ENCODE measurements at regions not wholly inside any gene's neighbourhood (a gene's known extent, or its start where the extent isn't known, plus 50 kb on each side); places are given as distances from the start of the nearest gene placed in this dataset.
"Not testable (repeated sequence)": the region's sequence is repeated elsewhere in the genome, so short reads cannot be mapped to it uniquely, and the experiment has no call there.

DNA sequence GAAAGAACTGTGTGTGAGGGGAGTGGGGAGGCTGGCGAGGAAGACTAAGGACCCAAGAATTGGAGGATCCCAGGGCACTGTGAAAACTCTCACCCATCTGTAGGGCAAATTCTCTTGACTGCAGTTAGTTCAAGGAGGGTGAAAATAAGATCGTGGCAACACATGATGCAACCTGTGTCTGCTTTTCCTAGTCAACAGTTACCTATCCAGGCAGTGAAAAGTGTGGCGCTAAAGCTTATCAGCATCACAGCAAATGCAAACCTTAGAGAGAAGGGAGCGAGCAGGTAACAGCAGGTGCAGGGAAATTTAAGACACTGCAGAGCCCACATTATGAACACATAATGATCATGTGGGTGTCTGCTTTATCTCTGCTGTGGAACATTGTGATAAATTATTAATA, 97.7 kb upstream of the SGK1 start:
- no peak for DNase-seq

DNA sequence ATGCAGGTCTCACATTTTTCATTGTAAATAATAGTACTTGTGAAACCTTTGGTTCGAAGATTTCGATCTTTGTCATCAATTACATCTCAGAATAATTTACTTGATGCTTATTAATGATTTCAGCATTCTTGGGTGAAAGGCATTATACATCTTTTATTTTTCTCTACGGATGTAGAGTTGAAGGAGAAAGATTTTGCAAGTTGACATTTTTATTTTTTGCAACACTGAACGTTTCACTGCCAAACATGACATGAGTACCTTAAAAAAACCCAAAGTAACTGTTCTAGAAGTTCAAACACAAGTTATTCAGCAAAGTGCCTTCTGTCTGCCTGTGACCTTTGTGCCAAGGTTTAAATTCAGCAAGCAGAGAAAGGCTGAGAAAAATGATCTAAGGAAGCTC, 97.3 kb upstream of the SGK1 start:
- no peak for DNase-seq

- no peak for DNase-seq
These were observed 96.9 kb upstream of the SGK1 start for GRCh38 chr6:134414793-134415192.

DNA sequence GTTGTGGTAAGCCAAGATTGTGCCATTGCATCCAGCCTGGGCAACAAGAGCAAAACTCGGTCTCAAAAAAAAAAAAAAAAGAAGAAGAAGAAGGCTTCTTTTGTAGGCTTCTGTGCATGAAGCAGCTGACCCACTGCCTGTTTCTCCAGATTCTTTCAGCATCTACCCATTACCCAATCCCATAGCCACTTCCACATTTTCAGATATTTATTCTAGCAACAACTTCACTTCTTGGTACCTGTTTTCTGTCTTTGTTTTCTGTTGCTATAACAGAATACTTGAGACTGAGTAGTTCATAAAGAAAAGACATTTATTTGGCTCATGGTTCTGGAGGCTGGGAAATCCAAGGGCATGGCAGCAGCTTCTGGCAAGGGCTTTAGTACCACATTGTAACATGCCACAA, 95.3 kb upstream of the SGK1 start:
- no peak for DNase-seq

DNA sequence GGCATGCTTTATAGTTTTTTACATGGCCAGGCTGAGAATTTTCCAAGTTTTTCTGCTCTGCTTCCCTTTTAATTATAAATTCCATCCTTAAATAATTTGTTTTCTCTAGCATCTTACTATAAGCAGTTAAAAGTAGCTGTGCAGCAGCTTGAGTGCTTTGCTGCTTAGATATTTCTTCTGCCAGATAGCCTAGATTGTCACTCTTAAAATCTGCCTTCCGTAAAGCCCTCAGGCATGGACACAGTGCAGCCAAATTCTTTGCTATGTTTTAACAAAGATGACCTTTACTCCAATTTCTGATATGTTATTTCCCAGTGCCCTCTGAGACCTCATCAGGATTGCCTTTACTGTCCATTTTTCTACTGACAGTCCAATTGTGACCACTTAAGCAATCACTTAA, 92.6 kb upstream of the SGK1 start:
- DNase-seq: no peak

DNA sequence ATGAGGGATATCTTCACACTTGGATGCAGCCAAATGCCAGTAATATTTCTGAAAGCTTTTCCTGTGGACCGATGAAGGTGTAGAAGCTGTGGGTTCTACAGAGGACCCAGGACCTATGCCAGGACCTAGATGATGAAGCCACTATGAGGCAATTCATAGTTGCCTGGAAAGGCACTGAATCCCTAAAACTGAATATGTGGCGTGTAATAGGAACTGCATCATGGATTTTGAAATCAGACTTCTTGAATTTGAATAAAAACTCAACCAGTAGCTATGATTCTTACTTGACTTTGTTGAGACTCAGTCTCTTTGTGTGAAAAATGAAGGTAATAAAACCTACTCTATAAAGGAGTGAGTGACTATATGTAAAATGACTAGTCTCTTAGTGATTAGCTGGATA, 89.9 kb upstream of the SGK1 start:
- no peak for DNase-seq

DNA sequence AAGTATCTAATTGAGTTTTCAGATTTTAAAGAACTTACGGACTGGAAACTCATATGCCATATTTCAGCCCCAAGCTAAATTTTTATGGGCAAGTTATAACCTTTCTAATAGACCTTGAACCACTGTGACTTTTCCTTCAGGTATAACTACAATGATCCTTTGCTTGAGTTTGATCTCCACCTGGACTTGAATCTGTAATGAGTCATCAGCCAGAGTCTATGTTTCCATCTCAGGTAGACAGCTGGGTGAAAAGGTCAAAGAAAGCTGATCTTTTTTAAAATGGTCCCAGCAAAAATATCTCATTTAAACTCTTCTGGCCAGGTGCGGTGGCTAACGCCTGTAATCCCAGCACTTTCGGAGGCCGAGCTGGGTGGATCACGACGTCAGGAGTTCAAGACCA, 88.4 kb upstream of the SGK1 start:
- DNase-seq: no peak

DNA sequence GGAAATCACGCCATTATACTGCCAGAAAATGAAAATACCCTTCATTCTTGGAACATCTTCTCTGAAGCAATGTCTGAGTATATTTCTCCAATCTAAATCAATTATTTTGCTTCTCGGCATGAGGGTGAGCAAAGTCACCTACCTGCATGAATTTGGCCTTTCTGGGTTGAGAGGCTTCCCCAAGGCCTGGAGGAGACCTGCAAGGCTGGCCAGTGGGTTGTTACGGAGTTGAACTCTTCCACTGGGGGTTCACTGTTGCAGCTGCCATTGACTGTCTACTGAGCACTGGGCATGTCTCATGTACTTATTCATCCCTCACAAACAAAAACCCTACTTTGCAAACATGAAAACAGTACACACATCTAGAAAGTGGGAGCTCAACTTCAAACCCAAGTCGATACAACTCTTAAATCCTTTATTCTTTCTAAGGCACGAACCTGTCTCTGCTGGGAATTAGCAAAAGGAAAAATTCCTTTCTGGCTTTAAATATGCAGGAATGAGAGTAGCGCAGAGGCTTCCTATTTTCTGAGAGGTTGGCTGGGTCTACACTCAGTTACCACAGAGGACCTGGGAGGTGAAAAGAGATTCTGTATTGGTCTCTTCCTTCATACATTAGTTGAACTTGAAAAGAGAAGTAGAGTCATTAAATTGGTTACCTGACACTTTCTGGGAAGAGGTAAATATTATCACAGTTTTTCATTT, 87.6 kb upstream of the SGK1 start:
- no peak for DNase-seq

- not testable (repeated sequence) for DNase-seq
These were observed 85.4 kb upstream of the SGK1 start for GRCh38 chr6:134403312-134403711.

GRCh38 chr6:134402372-134402984, 84.6 kb upstream of the SGK1 start:
- DNase-seq: no peak

GRCh38 chr6:134400941-134401340, 83.0 kb upstream of the SGK1 start:
- DNase-seq: no peak

DNA sequence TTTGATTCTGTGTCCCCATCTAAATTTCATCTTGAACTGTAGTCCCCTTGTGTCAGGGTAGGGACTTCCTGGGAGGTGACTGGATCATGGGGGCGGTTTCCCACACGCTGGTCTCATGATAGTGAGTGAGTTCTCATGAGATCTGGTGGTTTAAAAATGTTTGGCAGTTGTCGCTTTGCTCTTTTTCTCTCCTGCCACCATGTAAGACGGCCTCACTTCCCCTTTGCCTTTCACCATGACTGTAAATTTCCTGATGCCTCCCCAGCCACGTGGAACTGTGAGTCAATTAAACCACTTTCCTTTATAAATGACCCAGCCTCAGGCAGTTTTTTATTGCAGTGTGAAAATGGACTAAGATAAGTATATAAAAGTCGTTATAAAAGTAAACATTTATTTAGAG, 80.5 kb upstream of the SGK1 start:
- DNase-seq: no peak

DNA sequence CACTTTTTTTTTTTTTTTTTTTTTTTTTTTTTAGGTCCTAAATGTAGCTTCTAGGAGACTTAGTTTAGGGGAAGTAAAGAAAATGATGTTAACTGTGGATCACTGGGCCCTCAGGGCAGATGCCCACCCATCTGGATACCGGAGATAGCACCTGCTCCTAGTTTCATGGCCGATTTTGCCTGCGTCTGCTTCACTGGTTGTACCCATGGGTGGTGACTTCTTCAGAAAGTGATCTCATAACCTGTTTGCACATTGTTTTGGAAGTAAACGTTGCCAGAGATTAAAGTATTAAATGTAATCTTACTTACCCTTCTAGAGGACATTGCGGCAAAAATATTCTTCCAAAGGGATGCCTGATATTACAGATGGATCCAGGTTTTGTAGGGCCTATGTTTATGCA, 79.8 kb upstream of the SGK1 start:
- DNase-seq: no peak

DNA sequence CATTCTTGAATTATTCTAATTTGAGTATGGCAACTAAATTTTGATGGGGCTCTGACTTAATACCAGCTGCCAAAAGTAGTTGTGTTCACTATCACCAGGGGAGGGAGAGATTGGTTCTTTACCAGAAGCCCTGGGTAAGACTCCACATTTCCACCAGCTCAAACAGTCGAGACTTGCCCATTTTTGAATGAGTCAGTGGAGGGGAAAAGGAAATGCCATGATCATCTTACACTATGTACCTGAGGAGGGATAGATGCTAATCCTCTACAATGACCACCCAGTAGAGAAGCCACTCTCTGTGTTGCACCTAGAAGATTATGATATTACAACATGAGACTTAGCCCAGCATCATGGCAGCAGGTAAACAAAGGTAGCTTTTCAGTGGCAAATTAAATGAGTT, 77.0 kb upstream of the SGK1 start:
- DNase-seq: no peak

DNA sequence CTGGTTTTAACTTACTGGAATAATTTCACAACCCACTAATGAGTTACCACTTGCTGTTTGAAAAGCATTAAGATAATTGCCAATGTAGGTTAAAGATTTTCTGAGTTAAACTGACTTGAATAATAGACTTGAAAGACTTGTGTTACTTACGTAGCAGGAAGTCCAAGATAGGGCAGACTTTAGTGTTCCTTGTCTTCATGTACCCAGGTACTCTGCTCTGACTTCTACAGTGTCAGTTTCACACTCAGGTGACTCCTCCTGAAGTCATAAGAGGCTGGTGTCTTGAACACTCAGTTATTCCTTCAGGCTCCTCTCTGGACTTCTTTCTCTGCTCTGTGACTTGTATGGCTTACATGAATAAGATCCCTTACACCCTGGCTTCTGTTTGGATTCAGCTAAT, 76.3 kb upstream of the SGK1 start:
- no peak for DNase-seq

DNA sequence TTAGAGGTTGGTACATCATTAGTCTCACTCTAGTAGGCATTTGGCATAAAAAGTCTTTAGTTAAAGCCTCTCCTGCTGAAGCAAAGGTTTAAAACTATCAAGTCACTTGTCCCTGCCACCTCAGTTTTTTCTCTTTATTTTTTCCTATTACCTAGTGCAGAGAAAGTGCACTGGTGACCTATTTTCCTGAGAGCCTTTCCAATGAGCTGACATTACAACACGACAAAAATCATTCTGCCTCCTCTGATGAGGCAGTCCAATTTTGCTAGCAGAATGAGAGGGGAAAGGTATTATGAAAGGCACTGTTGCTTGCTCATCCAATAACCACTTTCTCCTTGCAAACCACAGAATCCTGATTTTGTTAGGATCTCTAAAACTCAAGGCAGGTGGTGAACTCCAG, 73.3 kb upstream of the SGK1 start:
- DNase-seq: no peak

DNA sequence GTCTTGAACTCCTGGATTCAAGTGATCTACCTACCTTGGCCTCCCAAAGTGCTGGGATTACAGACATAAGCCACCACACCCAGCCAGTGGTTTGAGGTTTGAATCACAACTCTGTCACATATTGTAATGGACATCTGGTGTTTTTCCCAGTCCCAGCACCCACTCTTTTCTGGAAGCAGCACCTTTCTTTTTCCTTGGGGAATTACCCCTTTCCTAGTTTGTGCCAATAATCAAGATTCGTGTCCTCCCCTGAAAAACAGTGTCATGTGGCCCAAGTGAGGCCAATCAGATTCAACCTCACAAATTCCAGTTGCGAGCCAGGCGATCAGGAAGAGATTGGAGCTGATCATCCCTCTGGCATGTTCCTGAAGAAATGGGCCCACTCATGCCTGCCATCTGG, 71.7 kb upstream of the SGK1 start:
- no peak for DNase-seq

GRCh38 chr6:134389129-134389528, 71.2 kb upstream of the SGK1 start:
- no peak for DNase-seq

DNA sequence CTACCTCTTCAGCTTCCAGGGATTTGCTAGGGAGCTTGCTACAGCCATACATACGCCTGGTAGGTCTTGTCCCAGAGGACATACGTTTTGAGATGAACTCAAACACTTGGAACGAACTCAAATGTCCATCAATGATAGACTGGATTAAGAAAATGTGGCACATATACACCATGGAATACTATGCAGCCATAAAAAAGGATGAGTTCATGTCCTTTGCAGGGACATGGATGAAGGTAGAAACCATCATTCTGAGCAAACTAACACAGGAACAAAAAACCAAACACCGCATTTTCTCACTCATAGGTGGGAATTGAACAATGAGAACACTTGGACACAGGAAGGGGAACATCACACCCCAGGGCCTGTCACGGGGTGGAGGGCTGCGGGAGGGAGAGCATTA, 68.6 kb upstream of the SGK1 start:
- DNase-seq: not testable (repeated sequence)

GRCh38 chr6:134381959-134382358, 64.0 kb upstream of the SGK1 start:
- DNase-seq: no peak

DNA sequence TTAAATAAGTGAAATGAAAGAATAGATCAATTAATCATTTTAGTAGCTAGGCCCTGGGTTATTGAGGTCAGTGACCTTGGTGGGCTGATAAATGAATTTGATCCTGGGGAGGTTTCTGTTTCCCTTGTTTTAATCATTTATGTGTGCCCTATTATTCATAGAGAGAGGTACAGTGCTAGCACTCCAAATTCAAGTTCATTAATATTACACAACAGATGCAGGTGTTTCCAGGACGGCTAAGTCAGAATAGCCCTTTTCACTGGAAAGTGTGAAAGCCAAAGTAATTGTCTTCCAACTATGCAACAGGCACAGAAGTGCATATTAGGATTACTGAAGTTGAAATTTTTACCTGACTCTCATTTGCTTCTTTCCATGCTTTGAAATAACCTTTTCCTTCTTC, 61.7 kb upstream of the SGK1 start:
- DNase-seq: no peak

GRCh38 chr6:134379076-134379475, 61.2 kb upstream of the SGK1 start:
- no peak for DNase-seq

GRCh38 chr6:134378426-134378825, 60.5 kb upstream of the SGK1 start:
- DNase-seq: no peak

DNA sequence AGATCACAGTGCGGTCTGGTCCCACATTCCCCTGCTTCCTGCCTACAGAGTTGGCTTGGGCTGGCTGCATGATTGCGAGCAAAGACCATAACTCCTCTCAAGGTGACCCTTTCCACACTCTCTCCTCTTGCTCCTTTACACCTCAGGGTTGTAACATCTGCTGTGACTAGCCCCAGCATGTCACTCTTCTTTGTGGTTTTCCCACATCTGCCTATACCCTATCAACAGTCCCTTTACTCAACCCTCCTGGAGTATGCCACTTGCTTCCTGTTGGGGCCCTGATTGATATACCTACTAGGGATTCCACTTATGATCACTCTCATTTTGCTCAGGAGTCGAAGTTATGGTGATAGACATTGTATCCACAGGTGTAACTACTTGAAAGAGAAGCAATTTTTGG, 58.9 kb upstream of the SGK1 start:
- DNase-seq: no peak

- no peak for DNase-seq
These were observed 57.3 kb upstream of the SGK1 start for GRCh38 chr6:134375220-134375580.
